ENCODE measurements at regions not wholly inside any gene's neighbourhood (a gene's known extent, or its start where the extent isn't known, plus 50 kb on each side); places are given as distances from the start of the nearest gene placed in this dataset.

DNA sequence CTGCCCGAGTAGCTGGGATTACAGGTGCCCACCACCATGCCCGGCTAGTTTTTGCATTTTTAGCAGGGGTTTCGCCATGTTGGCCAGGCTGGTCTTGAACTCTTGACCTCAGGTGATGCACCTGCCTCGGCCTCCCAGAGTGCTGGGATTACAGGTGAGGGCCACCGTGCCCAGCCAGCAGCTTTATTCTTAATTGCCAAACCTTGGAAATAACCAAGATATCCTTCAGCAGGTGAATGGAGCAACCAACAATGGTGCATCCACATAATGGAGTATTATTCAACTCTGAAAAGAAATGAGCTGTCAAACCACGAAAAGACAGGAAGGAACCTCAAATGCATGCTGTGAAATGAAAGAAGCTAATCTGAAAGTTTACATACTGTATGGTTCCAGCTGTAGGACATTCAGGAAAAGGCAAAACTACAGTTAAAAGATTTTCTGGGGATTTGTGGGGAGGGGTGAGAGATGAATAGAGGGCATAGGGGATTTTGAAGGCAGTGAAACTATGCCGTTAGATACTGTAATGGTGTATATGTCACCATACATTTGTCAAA, 118.8 kb upstream of the CCND2 start (continued):
- TF ChIP-seq, protein P1, sequence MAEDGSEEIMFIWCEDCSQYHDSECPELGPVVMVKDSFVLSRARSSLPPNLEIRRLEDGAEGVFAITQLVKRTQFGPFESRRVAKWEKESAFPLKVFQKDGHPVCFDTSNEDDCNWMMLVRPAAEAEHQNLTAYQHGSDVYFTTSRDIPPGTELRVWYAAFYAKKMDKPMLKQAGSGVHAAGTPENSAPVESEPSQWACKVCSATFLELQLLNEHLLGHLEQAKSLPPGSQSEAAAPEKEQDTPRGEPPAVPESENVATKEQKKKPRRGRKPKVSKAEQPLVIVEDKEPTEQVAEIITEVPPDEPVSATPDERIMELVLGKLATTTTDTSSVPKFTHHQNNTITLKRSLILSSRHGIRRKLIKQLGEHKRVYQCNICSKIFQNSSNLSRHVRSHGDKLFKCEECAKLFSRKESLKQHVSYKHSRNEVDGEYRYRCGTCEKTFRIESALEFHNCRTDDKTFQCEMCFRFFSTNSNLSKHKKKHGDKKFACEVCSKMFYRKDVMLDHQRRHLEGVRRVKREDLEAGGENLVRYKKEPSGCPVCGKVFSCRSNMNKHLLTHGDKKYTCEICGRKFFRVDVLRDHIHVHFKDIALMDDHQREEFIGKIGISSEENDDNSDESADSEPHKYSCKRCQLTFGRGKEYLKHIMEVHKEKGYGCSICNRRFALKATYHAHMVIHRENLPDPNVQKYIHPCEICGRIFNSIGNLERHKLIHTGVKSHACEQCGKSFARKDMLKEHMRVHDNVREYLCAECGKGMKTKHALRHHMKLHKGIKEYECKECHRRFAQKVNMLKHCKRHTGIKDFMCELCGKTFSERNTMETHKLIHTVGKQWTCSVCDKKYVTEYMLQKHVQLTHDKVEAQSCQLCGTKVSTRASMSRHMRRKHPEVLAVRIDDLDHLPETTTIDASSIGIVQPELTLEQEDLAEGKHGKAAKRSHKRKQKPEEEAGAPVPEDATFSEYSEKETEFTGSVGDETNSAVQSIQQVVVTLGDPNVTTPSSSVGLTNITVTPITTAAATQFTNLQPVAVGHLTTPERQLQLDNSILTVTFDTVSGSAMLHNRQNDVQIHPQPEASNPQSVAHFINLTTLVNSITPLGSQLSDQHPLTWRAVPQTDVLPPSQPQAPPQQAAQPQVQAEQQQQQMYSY (CRISPR knock-in tag; IDR thresholded peaks at IDR 0.05) = no peak
- TF ChIP-seq ZNF274 (IDR thresholded peaks at IDR 0.05; ENCODE audit: insufficient read depth, insufficient read length) = no peak
- TF ChIP-seq SMARCA5 (IDR thresholded peaks at IDR 0.05) = 0 out of 2 replicates have a peak, but pooled peaks have one; percentile 50
- TF ChIP-seq NFYA (IDR thresholded peaks at IDR 0.05; ENCODE audit: borderline replicate concordance, low read depth, low read length) = no peak
- TF ChIP-seq, protein P2, sequence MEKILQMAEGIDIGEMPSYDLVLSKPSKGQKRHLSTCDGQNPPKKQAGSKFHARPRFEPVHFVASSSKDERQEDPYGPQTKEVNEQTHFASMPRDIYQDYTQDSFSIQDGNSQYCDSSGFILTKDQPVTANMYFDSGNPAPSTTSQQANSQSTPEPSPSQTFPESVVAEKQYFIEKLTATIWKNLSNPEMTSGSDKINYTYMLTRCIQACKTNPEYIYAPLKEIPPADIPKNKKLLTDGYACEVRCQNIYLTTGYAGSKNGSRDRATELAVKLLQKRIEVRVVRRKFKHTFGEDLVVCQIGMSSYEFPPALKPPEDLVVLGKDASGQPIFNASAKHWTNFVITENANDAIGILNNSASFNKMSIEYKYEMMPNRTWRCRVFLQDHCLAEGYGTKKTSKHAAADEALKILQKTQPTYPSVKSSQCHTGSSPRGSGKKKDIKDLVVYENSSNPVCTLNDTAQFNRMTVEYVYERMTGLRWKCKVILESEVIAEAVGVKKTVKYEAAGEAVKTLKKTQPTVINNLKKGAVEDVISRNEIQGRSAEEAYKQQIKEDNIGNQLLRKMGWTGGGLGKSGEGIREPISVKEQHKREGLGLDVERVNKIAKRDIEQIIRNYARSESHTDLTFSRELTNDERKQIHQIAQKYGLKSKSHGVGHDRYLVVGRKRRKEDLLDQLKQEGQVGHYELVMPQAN (conservative IDR thresholded peaks at IDR 0.05) = 0 out of 2 replicates have a peak, but pooled peaks have one; percentile 27
- TF ChIP-seq NR2C1 (IDR thresholded peaks at IDR 0.05) = no peak
